ENCODE measurements at regions not wholly inside any gene's neighbourhood (a gene's known extent, or its start where the extent isn't known, plus 50 kb on each side); places are given as distances from the start of the nearest gene placed in this dataset.

DNA sequence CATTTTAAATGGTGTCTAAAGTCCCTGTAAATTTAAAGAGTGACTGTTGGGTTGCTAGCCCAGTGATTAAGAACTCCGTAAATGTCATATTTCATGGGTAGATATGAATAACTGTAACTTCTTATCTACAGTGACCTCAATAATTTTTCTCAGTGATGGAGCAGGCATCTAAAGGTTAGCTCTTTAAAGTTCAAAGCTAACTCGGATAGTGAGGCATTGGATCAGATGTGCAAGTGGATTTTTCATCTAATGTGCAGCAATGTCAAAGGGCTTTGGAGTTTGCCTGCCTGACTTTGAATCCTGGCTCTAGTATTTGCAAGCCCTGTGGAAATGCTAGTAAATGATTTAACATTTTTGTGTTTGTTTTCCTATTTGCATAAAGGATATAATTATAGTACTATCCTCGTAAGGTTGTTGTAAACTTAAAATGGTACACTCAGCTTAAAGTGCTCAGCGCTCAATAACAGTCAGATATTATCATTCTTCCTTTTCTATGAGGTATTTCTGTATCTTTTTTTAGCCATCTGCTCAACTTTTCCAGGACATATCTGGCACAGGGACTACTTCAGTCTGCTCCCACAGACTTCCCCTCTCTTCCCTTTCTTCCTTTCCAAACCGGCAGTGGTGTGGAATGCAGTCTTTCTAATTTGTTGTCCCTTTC lies 163.7 kb upstream of the ELL2 start:
- peak overlapping the region; percentile 42 for H3K27ac ChIP-seq

DNA sequence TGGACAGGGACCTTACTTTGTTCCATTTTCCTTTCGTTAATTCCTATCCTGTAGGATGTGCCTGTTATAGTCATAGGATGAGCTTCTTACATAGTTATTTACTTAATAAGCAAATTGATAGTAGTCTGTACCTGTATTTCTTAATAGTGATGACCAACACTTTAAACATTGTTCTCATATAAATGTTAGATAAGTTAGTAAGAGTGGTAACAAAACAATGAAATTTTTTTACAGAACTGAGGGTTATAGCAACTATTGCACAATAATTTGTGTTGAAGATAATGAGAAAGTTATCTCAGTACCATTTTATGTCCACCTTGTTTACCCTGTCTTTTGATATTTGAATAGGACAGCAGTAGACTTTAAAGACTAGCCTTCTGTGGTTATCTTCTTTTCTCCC lies 162.9 kb upstream of the ELL2 start:
- H3K27ac ChIP-seq: peak overlapping the region; percentile 42
- TF ChIP-seq, protein P1, sequence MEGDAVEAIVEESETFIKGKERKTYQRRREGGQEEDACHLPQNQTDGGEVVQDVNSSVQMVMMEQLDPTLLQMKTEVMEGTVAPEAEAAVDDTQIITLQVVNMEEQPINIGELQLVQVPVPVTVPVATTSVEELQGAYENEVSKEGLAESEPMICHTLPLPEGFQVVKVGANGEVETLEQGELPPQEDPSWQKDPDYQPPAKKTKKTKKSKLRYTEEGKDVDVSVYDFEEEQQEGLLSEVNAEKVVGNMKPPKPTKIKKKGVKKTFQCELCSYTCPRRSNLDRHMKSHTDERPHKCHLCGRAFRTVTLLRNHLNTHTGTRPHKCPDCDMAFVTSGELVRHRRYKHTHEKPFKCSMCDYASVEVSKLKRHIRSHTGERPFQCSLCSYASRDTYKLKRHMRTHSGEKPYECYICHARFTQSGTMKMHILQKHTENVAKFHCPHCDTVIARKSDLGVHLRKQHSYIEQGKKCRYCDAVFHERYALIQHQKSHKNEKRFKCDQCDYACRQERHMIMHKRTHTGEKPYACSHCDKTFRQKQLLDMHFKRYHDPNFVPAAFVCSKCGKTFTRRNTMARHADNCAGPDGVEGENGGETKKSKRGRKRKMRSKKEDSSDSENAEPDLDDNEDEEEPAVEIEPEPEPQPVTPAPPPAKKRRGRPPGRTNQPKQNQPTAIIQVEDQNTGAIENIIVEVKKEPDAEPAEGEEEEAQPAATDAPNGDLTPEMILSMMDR (conservative IDR thresholded peaks at IDR 0.05): no peak

More for the DNA sequence above, 163.7 kb upstream of the ELL2 start:
- TF ChIP-seq, protein P1 (conservative IDR thresholded peaks at IDR 0.05): no peak

DNA sequence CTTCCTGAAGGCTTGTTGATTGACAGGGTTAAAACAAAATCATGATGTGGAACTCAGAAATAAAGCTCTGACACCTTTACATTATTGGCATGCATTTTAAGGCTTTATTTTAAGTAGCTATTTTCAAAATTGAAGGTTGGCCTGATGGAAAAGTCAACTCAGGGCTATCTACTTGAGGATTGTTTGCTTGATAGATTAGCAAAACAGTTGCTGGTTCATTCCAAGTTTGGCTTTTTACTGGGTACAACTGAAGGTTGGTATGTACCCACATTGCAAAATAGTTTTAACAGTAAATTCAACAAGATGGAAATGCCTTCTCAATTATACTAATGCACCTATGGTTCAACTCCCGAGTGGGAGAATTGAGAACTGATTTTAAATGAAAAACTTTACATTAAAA lies 161.8 kb upstream of the ELL2 start:
- no peak overlapping the region for H3K27ac ChIP-seq
- TF ChIP-seq, protein P1 (conservative IDR thresholded peaks at IDR 0.05): no peak

GRCh38 chr5:96121364-96121763 lies 159.7 kb upstream of the ELL2 start:
- no peak overlapping the region for H3K27ac ChIP-seq
- TF ChIP-seq, protein P1 (conservative IDR thresholded peaks at IDR 0.05): no peak

GRCh38 chr5:96120120-96120519 lies 158.5 kb upstream of the ELL2 start:
- TF ChIP-seq, protein P1 (conservative IDR thresholded peaks at IDR 0.05): no peak
- H3K27ac ChIP-seq: no peak overlapping the region

GRCh38 chr5:96117771-96118651 lies 156.4 kb upstream of the ELL2 start:
- TF ChIP-seq, protein P1 (conservative IDR thresholded peaks at IDR 0.05): no peak
- no peak overlapping the region for H3K27ac ChIP-seq

GRCh38 chr5:96115147-96115807 lies 153.6 kb upstream of the ELL2 start:
- TF ChIP-seq, protein P1 (conservative IDR thresholded peaks at IDR 0.05): no peak
- H3K27ac ChIP-seq: no peak overlapping the region

Measured in VCaP (cell line).